KMS-11 (cell line): ENCODE measurements at regions not wholly inside any gene's neighbourhood (a gene's known extent, or its start where the extent isn't known, plus 50 kb on each side); places are given as distances from the start of the nearest gene placed in this dataset.

ENCODE experiments used
- H2AFZ ChIP-seq: fragments of 200-600 bp; sonication (generic); 2 replicates; pipeline ENCODE4 v1.6.1; 2016; ENCODE audit warnings: antibody characterized with exemption, mixed run types, low read depth
- H3K27ac ChIP-seq: fragments of 200-600 bp; sonication (generic); 2 replicates; pipeline ENCODE4 v1.6.1; 2016; ENCODE audit warnings: mild to moderate bottlenecking, mixed run types
- H3K27me3 ChIP-seq: fragments of 200-600 bp; sonication (generic); 2 replicates; pipeline ENCODE4 v1.6.1; 2017; ENCODE audit warnings: mild to moderate bottlenecking, low read depth, mixed run types, moderate library complexity; ENCODE audit not compliant: insufficient read depth
- H3K36me3 ChIP-seq: fragments of 200-600 bp; sonication (generic); 2 replicates; pipeline ENCODE4 v1.6.1; 2017; ENCODE audit warnings: mild to moderate bottlenecking, mixed run types; ENCODE audit not compliant: insufficient read depth
- H3K4me1 ChIP-seq: fragments of 200-600 bp; sonication (generic); 2 replicates; pipeline ENCODE4 v1.6.1; 2016; ENCODE audit warnings: mild to moderate bottlenecking, low read depth, mixed run types; ENCODE audit not compliant: poor library complexity, severe bottlenecking
- H3K4me2 ChIP-seq: fragments of 200-600 bp; sonication (generic); 2 replicates; pipeline ENCODE4 v1.7.0; 2016; ENCODE audit warnings: mild to moderate bottlenecking, mixed run types
- H3K4me3 ChIP-seq: fragments of 200-600 bp; sonication (generic); IDR thresholded peaks from 2 replicates; pipeline ENCODE4 v1.6.1; 2017; ENCODE audit warnings: low read depth, low read length, mixed read lengths; ENCODE audit not compliant: insufficient read depth
- H3K79me2 ChIP-seq: fragments of 200-600 bp; sonication (generic); 2 replicates; pipeline ENCODE4 v1.6.1; 2016; ENCODE audit warnings: low read depth, mixed run types; ENCODE audit not compliant: insufficient read depth
- H3K9ac ChIP-seq: fragments of 200-600 bp; sonication (generic); 2 replicates; pipeline ENCODE4 v1.6.1; 2016; ENCODE audit warnings: mild to moderate bottlenecking, mixed run types
- H4K20me1 ChIP-seq: fragments of 200-600 bp; sonication (generic); 2 replicates; pipeline ENCODE4 v1.6.1; 2016; ENCODE audit warnings: mild to moderate bottlenecking, mixed run types; ENCODE audit not compliant: insufficient read depth
- CTCF ChIP-seq: fragments of 200-600 bp; sonication (generic); conservative IDR thresholded peaks from 2 replicates; pipeline ENCODE4 v1.6.1; 2017; ENCODE audit warnings: low read depth, mild to moderate bottlenecking, antibody characterized with exemption, low read length, moderate library complexity, mixed read lengths

GRCh38 chr6:85273046-85273445 is 176.8 kb upstream of the NT5E start:
- Histone ChIP-seq H3K36me3 (no peaks in the 10 kb centered on the region), H3K27ac (no peak overlapping the region), H3K79me2 (no peaks in the 10 kb centered on the region), H3K27me3 (no peaks in the 10 kb centered on the region), H3K4me1 (no peaks in the 10 kb centered on the region), H3K4me2 (no peak overlapping the region), H3K4me3 (no peak overlapping the region), H3K9ac (no peak overlapping the region), H4K20me1 (no peaks in the 10 kb centered on the region), H2AFZ (no peak overlapping the region)
- TF ChIP-seq CTCF: no peak

GRCh38 chr6:85272592-85272991 is 177.3 kb upstream of the NT5E start:
- Histone ChIP-seq H4K20me1 (no peaks in the 10 kb centered on the region), H3K27ac (no peak overlapping the region), H3K4me2 (no peak overlapping the region), H3K4me3 (no peak overlapping the region), H2AFZ (no peak overlapping the region), H3K4me1 (no peaks in the 10 kb centered on the region), H3K79me2 (no peaks in the 10 kb centered on the region), H3K27me3 (no peaks in the 10 kb centered on the region), H3K36me3 (no peaks in the 10 kb centered on the region), H3K9ac (no peak overlapping the region)
- TF ChIP-seq CTCF: no peak

GRCh38 chr6:85262621-85263020 is 187.3 kb upstream of the NT5E start:
- H4K20me1 ChIP-seq: no peaks in the 10 kb centered on the region
- no peaks in the 10 kb centered on the region for H3K79me2 ChIP-seq
- no peaks in the 10 kb centered on the region for H3K36me3 ChIP-seq
- H3K4me1 ChIP-seq: no peaks in the 10 kb centered on the region
- no peaks in the 10 kb centered on the region for H3K27me3 ChIP-seq
- no peak for TF ChIP-seq CTCF
- H3K4me3 ChIP-seq: no peak overlapping the region
- H3K4me2 ChIP-seq: no peak overlapping the region
- H3K9ac ChIP-seq: no peak overlapping the region
- no peak overlapping the region for H2AFZ ChIP-seq
- H3K27ac ChIP-seq: no peak overlapping the region

- H3K9ac ChIP-seq: no peak overlapping the region
- H4K20me1 ChIP-seq: no peaks in the 10 kb centered on the region
- no peaks in the 10 kb centered on the region for H3K79me2 ChIP-seq
- H2AFZ ChIP-seq: no peak overlapping the region
- no peak overlapping the region for H3K27ac ChIP-seq
- no peak overlapping the region for H3K4me2 ChIP-seq
- H3K27me3 ChIP-seq: no peaks in the 10 kb centered on the region
- H3K4me1 ChIP-seq: no peaks in the 10 kb centered on the region
- H3K36me3 ChIP-seq: no peaks in the 10 kb centered on the region
- H3K4me3 ChIP-seq: no peak overlapping the region
- TF ChIP-seq CTCF: no peak
Measured at GRCh38 chr6:85261271-85261670, 188.6 kb upstream of the NT5E start.

- Histone ChIP-seq H3K79me2 (no peaks in the 10 kb centered on the region), H3K27ac (no peak overlapping the region), H3K4me3 (no peak overlapping the region), H3K9ac (no peak overlapping the region), H4K20me1 (no peaks in the 10 kb centered on the region), H2AFZ (no peak overlapping the region), H3K36me3 (no peaks in the 10 kb centered on the region), H3K4me2 (no peak overlapping the region), H3K27me3 (no peaks in the 10 kb centered on the region), H3K4me1 (peaks cover 11% of the 10 kb centered on the region)
- no peak for TF ChIP-seq CTCF
Measured at GRCh38 chr6:85255661-85256060, 194.2 kb upstream of the NT5E start.
